IPS-NIHi11 (cell line): ENCODE measurements at regions not wholly inside any gene's neighbourhood (a gene's known extent, or its start where the extent isn't known, plus 50 kb on each side); places are given as distances from the start of the nearest gene placed in this dataset.
"Not testable (repeated sequence)": the region's sequence is repeated elsewhere in the genome, so short reads cannot be mapped to it uniquely, and the experiment has no call there.

Experiments used
- DNase-seq: peaks from one replicate; pipeline ENCODE4 v3.0.0; 2012; ENCODE audit warnings: mixed read lengths, low spot score

DNA sequence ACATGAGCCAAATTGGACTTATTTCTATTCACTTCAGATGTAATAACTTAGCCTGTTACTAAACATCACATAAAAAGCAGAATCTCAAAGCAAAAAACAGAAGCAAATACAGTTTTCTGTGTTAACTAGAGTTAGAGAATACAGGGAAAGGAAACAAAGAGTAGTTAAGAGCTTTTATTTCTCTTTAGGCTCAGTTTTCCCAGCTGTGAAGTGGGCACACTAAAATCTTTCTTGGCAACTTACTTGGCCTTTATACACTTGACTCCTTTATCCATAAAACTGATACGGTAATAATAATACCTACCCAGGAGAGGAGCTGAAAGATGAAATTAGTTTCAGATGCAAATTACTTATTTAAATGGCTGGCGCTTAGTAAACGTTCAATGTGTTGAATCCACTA is 132.8 kb upstream of the SPATS2L start:
- no peak for DNase-seq

GRCh38 chr2:200174433-200175216 is 131.9 kb upstream of the SPATS2L start:
- no peak for DNase-seq

GRCh38 chr2:200177971-200178911 is 128.3 kb upstream of the SPATS2L start:
- DNase-seq, result no peak

DNA sequence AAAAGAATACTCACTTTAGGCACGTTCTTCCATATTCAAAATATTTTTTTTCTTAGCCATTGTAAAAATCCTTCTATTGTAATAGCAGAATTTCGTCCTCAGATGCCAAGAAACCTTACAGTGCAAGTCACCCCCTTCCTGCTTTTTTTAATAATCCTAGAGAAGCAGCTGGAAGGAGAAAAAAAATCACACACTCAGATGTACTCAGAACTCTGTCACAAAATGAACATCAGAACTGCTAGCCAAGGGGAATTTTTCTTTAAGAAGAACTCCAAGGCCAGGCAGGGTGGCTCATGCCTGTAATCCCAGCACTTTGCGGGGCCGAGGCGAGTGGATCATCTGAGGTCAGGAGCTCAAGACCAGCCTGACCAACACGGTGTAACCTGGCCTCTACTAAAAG is 127.3 kb upstream of the SPATS2L start:
- no peak for DNase-seq

DNA sequence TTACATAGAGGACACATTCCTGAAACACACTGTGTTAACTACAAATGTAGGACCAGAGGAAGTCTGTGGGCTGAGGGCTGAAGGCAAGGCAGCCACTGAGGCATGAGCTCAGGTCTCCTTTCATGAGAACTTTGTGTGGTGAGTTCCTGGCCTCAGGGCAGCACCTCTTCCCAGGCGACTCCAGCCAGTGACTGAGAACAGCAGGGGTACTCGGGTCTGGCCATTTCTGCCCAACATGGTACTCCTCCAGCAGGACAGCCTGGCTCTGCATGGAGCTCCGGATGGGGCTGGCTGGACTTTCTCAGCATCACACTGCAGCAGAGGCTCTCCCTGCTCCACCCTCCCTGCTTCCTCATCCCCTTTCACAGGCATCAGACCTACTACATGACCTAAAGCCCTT is 125.5 kb upstream of the SPATS2L start:
- DNase-seq, result no peak

DNA sequence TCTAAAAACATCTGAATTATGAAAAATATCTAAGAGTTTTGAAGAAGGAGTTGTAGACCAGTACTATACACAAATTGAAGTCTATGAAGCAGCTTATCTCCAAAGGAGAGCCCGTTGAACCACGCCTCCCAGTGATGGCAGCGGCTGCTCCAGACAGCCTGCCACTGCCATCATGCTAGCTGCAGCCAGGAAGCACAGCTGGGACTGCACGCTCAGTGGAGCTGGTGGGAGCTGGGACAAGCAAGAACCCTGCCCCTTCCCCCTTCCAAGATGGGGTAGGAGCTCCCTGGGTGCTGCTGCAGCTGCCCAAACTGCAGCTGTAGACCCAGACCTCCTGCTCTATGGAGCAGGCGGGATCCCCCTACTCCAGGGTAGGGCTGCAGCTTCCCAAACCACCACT is 124.7 kb upstream of the SPATS2L start:
- no peak for DNase-seq

- DNase-seq, result no peak
Measured at GRCh38 chr2:200184748-200185627, 121.5 kb upstream of the SPATS2L start.

DNA sequence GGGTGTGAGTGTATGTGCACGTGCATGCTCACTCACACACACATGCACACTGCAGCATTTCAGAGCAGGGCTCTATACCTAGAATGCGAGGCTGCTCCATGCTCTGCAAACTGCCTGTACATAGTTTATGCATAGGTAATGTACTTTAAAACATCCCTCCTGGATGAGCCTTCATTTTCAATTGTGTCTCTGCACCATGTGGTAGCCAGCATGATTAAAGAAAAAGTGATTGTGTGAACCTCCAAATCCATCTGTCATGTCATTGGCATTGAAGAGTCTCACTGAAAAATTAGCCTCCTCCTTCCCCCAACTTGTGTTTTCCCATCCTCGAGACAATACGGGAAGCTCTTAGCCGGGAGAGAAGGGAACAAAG is 120.9 kb upstream of the SPATS2L start:
- DNase-seq, result no peak

- no peak for DNase-seq
Measured at GRCh38 chr2:200186002-200186401, 120.5 kb upstream of the SPATS2L start.

DNA sequence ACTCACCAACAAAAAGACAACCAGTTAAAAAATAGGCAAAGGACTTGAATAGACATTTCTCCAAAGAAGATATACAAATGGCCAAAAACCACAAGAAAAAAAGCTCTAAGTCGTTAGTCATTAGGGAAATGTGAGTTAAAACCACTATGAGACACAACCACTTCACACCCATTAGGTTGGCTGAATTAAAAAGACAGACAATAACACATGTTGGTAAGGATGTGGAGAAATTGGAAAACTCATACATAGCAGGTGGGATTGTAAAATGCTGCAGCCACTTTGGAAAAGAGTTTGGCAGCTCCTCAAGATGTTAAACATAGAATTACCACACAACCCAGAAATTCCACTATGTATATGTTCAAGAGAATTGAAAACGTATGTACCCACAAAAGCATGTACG is 117.6 kb upstream of the SPATS2L start:
- no peak for DNase-seq

DNA sequence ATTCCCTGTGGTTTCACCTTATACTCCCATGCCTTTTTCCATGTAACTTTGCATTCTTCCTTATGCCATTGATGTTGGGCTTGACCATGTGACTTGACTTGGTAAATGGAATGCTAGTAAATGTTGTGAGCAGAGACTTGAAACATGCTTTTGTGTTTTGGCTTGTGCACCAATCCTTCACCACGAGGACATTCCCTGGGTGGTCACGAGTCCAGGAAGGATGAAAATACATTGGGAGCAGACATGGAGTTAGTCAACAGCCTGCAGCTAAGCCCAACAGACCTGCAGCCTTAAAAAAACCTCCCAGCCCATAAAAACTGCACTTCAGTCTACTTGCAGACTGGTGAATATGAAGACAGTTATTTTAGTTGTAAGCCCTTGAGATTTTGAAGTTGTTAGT is 116.5 kb upstream of the SPATS2L start:
- DNase-seq, result no peak

DNA sequence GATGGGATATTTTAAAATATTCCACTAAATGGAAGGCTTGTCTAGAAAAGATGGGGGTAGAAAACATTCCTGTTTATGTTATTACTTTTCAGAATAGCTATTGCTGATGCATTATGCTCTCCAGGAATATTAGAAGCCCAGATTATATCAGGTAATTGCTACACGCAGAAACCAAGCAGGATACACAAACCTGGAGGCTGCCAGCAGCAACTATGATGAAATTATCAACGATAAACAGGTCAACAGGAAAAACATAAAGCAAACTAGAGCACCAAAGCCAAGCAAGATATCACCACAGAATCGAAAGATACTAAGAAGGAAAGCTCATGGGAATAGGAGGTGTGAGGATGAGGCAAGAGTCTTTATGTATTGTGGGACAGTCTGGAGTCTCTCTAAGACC is 113.2 kb upstream of the SPATS2L start:
- DNase-seq, result no peak

DNA sequence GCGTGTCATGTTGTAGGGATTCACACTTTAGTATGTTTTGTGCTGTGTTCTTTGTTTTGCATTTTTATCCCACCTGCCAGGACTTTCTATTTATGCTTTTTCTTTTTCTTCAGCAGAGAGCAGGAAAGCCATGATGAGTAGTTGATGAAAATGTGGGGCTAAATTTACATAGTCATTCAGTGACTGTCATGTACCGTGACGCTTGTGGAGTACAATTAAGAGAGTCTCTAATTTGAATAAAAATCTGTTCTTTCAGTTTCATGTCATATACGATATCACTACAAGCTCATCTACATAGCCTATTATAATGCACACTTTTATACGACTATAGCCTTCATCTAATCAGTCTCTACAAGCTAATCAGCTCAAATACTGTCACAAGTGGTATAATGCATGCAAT is 112.7 kb upstream of the SPATS2L start:
- DNase-seq, result no peak

- DNase-seq, result no peak
Measured at GRCh38 chr2:200194746-200195145, 111.7 kb upstream of the SPATS2L start.

DNA sequence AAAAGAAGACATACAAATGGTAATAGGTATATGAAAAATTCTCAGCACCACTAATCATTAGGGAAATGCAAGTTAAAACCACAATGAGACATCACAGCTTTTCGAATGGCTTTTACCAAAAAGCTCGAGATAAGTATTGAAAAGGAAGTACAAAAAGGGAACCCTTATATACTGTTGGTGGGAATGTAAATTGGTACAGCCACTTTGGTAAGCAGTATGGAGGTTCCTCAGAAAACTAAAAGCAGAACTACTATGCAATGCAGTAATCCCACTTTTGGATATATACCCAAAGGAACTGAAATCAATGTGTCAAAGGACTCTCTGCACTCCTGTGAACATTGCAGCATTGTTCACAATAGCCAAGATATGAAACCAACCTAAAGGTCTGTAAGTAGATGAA is 107.5 kb upstream of the SPATS2L start:
- no peak for DNase-seq

GRCh38 chr2:200199576-200200263 is 106.8 kb upstream of the SPATS2L start:
- DNase-seq, result no peak

DNA sequence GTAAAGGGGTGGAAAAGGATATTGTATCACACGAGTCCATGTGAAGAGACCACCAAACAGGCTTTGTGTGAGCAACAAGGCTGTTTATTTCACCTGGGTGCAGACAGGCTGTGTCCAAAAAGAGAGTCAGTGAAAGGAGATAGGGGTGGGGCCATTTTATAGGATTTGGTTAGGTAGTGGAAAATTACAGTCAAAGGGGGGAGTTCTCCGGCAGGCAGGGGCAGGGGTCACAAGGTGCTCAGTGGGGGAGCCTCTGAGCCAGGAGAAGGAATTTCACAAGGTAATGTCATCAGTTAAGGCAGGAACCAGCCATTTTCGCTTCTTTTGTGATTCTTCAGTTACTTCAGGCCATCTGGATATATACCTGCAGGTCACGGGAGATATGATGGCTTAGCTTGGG is 104.7 kb upstream of the SPATS2L start:
- not testable (repeated sequence) for DNase-seq

DNA sequence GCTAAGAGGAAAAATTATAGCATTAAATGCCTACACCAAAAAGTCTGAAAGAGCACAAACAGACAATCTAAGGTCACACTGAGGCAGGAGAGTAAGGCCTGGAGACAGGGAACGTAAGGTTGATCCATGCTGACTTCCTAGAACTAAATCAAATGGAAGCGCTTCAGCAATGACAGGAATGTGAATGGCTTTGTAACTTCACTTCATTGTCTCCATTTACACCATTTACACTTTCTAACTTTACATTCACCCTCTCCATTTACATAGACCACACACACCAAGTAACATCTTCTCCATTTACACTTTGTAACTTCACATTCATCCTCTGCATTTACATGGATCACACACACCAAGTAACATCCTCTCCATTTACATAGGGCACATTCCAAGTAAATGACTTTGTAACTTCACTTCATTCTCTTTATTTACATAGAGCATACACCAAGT is 103.1 kb upstream of the SPATS2L start:
- no peak for DNase-seq

GRCh38 chr2:200208041-200208440 is 98.5 kb upstream of the SPATS2L start:
- DNase-seq, result no peak

DNA sequence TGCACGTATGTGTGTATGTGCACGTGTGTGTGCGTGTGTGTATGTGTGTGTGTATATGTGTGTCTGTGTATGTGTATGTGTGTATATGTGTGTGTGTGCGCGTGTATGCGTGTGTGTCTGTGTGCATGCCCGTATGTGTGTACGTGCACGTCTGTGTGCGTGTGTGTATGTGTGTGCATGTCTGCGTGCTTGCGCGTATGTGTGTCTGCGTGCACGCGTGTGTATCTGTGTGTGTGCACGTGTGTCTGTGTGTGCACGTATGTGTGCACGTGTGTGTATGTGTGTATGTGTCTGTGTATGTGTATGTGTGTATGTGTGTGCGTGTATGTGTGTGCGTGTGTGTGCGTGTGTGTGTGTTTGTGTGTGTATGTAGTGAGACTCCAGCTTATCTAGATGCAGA is 97.5 kb upstream of the SPATS2L start:
- DNase-seq, result no peak

- DNase-seq, result no peak
Measured at GRCh38 chr2:200211643-200212042, 94.8 kb upstream of the SPATS2L start.
